Brain microvascular endothelial cell (primary cell): ENCODE measurements at regions not wholly inside any gene's neighbourhood (a gene's known extent, or its start where the extent isn't known, plus 50 kb on each side); places are given as distances from the start of the nearest gene placed in this dataset.

Experiments
- DNase-seq: peaks from one replicate; pipeline ENCODE4 v3.0.0-alpha.2; 2020
- H3K27ac ChIP-seq: fragments of 250-450 bp; sonication (Bioruptor Pico); 2 replicates; pipeline ENCODE4 v1.5.1; 2020; ENCODE audit warnings: mild to moderate bottlenecking, moderate library complexity
- H3K27me3 ChIP-seq: fragments of 250-450 bp; sonication (Bioruptor Pico); replicated peaks from 2 replicates; pipeline ENCODE4 v1.5.1; 2020; ENCODE audit warnings: mild to moderate bottlenecking
- H3K36me3 ChIP-seq: fragments of 250-450 bp; sonication (Bioruptor Pico); replicated peaks from 2 replicates; pipeline ENCODE4 v1.5.1; 2020; ENCODE audit warnings: mild to moderate bottlenecking
- H3K4me3 ChIP-seq: 2 replicates; pipeline ENCODE4 v1.5.1; 2011; ENCODE audit warnings: low read depth, mild to moderate bottlenecking, control low read depth, low read length, moderate library complexity
- CTCF ChIP-seq: IDR thresholded peaks from 2 replicates; pipeline ENCODE4 v1.5.1; 2011; ENCODE audit warnings: low read depth, mild to moderate bottlenecking, moderate library complexity, low read length, control low read depth, inconsistent platforms; ENCODE audit errors: missing control alignments
- in situ Hi-C: cut with HindIII; loops from 2 replicates; pipeline ENCODE4 v1.10.0; 2017; ENCODE audit warnings: low sequenced_read_pairs, low pct_ligation_motif_present

GRCh38 chr4:112896609-112897190 is 152.8 kb upstream of the ANK2 start:
- TF ChIP-seq CTCF: no peak
- in situ Hi-C loops: no loop called here
- Histone ChIP-seq H3K36me3 (no peaks in the 10 kb centered on the region), H3K27ac (no peak overlapping the region), H3K4me3 (no peak overlapping the region), H3K27me3 (no peaks in the 10 kb centered on the region)
- no peak for DNase-seq

- Histone ChIP-seq H3K36me3 (no peaks in the 10 kb centered on the region), H3K27ac (no peak overlapping the region), H3K27me3 (no peaks in the 10 kb centered on the region), H3K4me3 (no peak overlapping the region)
- no peak for TF ChIP-seq CTCF
- in situ Hi-C loops: no loop called here
- DNase-seq: no peak
Observed at GRCh38 chr4:112897543-112897942, 151.9 kb upstream of the ANK2 start.

- no peak overlapping the region for H3K27ac ChIP-seq
- no peaks in the 10 kb centered on the region for H3K36me3 ChIP-seq
- H3K27me3 ChIP-seq: no peaks in the 10 kb centered on the region
- DNase-seq: no peak
- no peak for TF ChIP-seq CTCF
- H3K4me3 ChIP-seq: no peak overlapping the region
- in situ Hi-C loops: no loop called here
Observed at GRCh38 chr4:112898357-112899141, 150.9 kb upstream of the ANK2 start.

- Histone ChIP-seq H3K4me3 (no peak overlapping the region), H3K27me3 (no peaks in the 10 kb centered on the region), H3K36me3 (no peaks in the 10 kb centered on the region), H3K27ac (no peak overlapping the region)
- TF ChIP-seq CTCF: no peak
- in situ Hi-C loops: no loop called here
- no peak for DNase-seq
Observed at GRCh38 chr4:112900416-112900815, 149.0 kb upstream of the ANK2 start.

- Histone ChIP-seq H3K27me3 (no peaks in the 10 kb centered on the region), H3K4me3 (no peak overlapping the region), H3K27ac (no peak overlapping the region), H3K36me3 (no peaks in the 10 kb centered on the region)
- no peak for DNase-seq
- no peak for TF ChIP-seq CTCF
- in situ Hi-C loops: no loop called here
Observed at GRCh38 chr4:112901962-112902411, 147.5 kb upstream of the ANK2 start.
